ENCODE measurements at regions not wholly inside any gene's neighbourhood (a gene's known extent, or its start where the extent isn't known, plus 50 kb on each side); places are given as distances from the start of the nearest gene placed in this dataset.

DNA sequence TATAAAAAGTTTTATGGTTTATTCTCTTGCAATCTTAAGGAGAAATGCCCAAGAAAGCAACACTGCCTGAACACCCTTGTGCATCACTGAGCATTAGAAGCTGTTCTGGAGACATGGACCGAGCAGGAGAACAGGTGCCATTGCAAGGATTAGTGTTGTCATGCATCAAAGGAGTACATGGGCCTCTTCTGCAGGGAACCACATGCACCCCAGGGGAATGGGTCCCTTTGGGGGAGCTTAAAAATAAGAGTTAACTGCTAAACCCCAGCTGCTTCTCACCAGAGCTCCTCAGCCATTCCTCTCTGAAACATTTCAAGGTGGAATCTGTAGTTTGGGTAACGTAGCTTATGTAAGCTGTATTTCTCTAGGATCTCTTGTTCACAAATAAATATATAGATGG lies 353.0 kb upstream of the SLC7A11 start:
- intact Hi-C loops (cut with micrococcal nuclease), result no loop called here
- Mint-ChIP-seq H3K27ac (no peak overlapping the region), H3K4me3 (no peak overlapping the region), H3K36me3 (no peaks in the 10 kb centered on the region), H3K4me1 (no peaks in the 10 kb centered on the region), H3K9me3 (peaks cover 0 to 2% (median 0%) of the 10 kb centered on the region in 7 donors), H3K27me3 (ENCODE audit: low read depth in 3 of 3) (peaks cover 0 to 4% (median 0%) of the 10 kb centered on the region in 3 donors)
- Histone ChIP-seq H3K4me3 (replicated peaks in 1 of 3; ENCODE audit: low read depth in 2 of 3, low read length in 3 of 3) (no peak overlapping the region), H4K20me1 (ENCODE audit: insufficient read depth, low read length) (no peaks in the 10 kb centered on the region), H3K27me3 (ENCODE audit: control insufficient read depth in 2 of 2, insufficient read depth in 2 of 2, low read length in 2 of 2) (no peaks in the 10 kb centered on the region), H3K36me3 (replicated peaks in 1 of 2; ENCODE audit: control insufficient read depth in 1 of 2, insufficient read depth in 2 of 2, low read length in 2 of 2) (no peaks in the 10 kb centered on the region), H3K4me1 (ENCODE audit: control insufficient read depth in 1 of 2, insufficient read depth in 2 of 2, low read length in 2 of 2) (no peaks in the 10 kb centered on the region), H3K9ac (ENCODE audit: insufficient read depth, low read length, poor library complexity, severe bottlenecking) (no peak overlapping the region), H3K27ac (ENCODE audit: low read depth in 1 of 2, low read length in 2 of 2) (no peak overlapping the region), H3K79me2 (ENCODE audit: insufficient read depth, low read length) (no peaks in the 10 kb centered on the region), H3K4me2 (replicated peaks; ENCODE audit: extremely low read depth, low read length, poor library complexity, severe bottlenecking) (no peak overlapping the region), H3K9me3 (replicated peaks in 1 of 2; ENCODE audit: control insufficient read depth in 1 of 2, insufficient read depth in 1 of 2, low read length in 2 of 2) (no peaks in the 10 kb centered on the region), H2AFZ (ENCODE audit: insufficient read depth, low read depth, low read length, poor library complexity, severe bottlenecking) (no peak overlapping the region)
- no peak for DNase-seq
- TF ChIP-seq, protein P1, sequence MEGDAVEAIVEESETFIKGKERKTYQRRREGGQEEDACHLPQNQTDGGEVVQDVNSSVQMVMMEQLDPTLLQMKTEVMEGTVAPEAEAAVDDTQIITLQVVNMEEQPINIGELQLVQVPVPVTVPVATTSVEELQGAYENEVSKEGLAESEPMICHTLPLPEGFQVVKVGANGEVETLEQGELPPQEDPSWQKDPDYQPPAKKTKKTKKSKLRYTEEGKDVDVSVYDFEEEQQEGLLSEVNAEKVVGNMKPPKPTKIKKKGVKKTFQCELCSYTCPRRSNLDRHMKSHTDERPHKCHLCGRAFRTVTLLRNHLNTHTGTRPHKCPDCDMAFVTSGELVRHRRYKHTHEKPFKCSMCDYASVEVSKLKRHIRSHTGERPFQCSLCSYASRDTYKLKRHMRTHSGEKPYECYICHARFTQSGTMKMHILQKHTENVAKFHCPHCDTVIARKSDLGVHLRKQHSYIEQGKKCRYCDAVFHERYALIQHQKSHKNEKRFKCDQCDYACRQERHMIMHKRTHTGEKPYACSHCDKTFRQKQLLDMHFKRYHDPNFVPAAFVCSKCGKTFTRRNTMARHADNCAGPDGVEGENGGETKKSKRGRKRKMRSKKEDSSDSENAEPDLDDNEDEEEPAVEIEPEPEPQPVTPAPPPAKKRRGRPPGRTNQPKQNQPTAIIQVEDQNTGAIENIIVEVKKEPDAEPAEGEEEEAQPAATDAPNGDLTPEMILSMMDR (IDR thresholded peaks at IDR 0.05), result no peak
- 83% methylated on average over 1 of the region's 2 CpGs for WGBS (ENCODE audit: insufficient coverage)

DNA sequence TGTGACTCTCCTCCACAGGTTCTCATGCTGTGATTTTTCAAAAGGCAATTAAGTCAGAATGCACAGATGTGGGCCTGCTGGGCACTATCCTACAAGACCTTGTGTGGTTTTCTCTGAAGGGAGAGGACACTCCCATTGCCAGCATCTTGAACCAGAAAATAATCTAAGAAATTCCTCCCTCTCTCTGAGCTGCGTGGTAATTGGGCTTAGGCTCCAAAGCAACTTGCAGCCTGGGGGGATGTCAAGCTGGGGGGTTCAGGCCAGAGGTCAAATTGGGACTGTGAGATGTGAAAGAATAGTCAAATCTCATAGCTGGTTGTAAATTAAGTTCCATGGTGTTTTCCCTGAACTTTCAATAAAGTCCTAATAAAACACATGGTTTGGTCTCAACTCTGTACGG lies 350.6 kb upstream of the SLC7A11 start:
- Histone ChIP-seq H3K4me2 (replicated peaks; ENCODE audit: extremely low read depth, low read length, poor library complexity, severe bottlenecking) (no peak overlapping the region), H4K20me1 (ENCODE audit: insufficient read depth, low read length) (no peaks in the 10 kb centered on the region), H3K4me3 (replicated peaks in 1 of 3; ENCODE audit: low read depth in 2 of 3, low read length in 3 of 3) (no peak overlapping the region), H2AFZ (ENCODE audit: insufficient read depth, low read depth, low read length, poor library complexity, severe bottlenecking) (no peak overlapping the region), H3K36me3 (replicated peaks in 1 of 2; ENCODE audit: control insufficient read depth in 1 of 2, insufficient read depth in 2 of 2, low read length in 2 of 2) (no peaks in the 10 kb centered on the region), H3K9ac (ENCODE audit: insufficient read depth, low read length, poor library complexity, severe bottlenecking) (no peak overlapping the region), H3K27me3 (ENCODE audit: control insufficient read depth in 2 of 2, insufficient read depth in 2 of 2, low read length in 2 of 2) (no peaks in the 10 kb centered on the region), H3K27ac (ENCODE audit: low read depth in 1 of 2, low read length in 2 of 2) (no peak overlapping the region), H3K4me1 (ENCODE audit: control insufficient read depth in 1 of 2, insufficient read depth in 2 of 2, low read length in 2 of 2) (no peaks in the 10 kb centered on the region), H3K79me2 (ENCODE audit: insufficient read depth, low read length) (no peaks in the 10 kb centered on the region), H3K9me3 (replicated peaks in 1 of 2; ENCODE audit: control insufficient read depth in 1 of 2, insufficient read depth in 1 of 2, low read length in 2 of 2) (no peaks in the 10 kb centered on the region)
- H3K4me1 Mint-ChIP-seq, result no peaks in the 10 kb centered on the region
- no peaks in the 10 kb centered on the region for H3K36me3 Mint-ChIP-seq
- TF ChIP-seq, protein P1 (IDR thresholded peaks at IDR 0.05), result no peak
- no CpG with 5 or more reads among the region's 2 CpGs for WGBS (ENCODE audit: insufficient coverage)
- H3K9me3 Mint-ChIP-seq, result peaks cover 0 to 2% (median 0%) of the 10 kb centered on the region in 7 donors
- intact Hi-C loops (cut with micrococcal nuclease), result no loop called here
- peaks cover 0 to 4% (median 2%) of the 10 kb centered on the region in 3 donors for H3K27me3 Mint-ChIP-seq (ENCODE audit: low read depth in 3 of 3)
- H3K4me3 Mint-ChIP-seq, result no peak overlapping the region
- DNase-seq, result no peak
- H3K27ac Mint-ChIP-seq, result no peak overlapping the region

Data from CD14-positive monocyte (primary cell).